HG03439 (cell line): ENCODE measurements at regions not wholly inside any gene's neighbourhood (a gene's known extent, or its start where the extent isn't known, plus 50 kb on each side); places are given as distances from the start of the nearest gene placed in this dataset.

ENCODE experiments used
- ATAC-seq: cut with Tn5 transposase; IDR thresholded peaks from one replicate; pipeline ENCODE4 v1.9.1; 2021; ENCODE audit warnings: mild to moderate bottlenecking, moderate library complexity; ENCODE audit not compliant: unreplicated experiment

DNA sequence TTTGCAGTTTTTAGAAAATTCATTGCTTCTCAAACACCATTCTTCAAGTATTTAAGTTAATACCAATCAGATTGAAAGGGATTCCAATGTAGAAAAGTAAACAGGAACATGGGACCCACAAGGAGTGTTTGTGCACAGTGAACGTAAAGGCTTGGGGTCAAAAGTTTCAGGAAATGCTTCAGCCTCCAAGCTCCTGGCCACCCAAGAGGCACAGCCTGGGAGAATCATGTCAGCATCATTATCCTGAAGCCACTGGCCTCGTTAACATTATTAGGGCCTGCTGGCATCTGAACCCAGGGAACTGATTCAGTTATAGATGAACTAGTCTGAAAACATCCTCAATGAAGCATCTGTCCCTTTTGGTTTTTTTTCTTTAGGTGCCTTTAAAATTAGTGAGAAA is 122.9 kb downstream of the NXNL2 start:
- ATAC-seq: no peak

DNA sequence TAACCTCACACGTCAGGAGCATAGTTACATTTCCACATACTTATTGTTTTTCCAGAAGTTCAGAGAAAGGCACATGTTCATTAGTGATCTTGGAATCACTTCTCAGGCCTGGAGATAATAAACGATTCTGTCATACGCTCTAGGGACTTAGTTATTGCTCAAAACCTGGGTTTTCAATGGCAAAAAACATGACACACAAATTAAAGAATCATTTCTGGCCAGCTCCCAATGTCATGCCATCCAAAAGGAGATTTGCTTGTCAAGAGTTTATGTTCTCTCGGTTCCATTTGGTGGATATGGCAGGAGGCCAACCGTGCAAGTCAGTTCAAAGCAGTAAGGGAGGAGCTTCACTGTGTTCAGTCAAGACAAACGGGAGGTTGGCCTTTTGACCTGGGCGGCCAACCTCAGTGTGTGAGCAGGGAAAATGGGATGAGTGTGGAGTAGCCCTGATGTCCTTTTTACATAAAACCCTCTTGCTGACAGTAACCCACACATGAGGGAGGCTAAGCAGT is 123.4 kb downstream of the NXNL2 start:
- ATAC-seq: no peak

GRCh38 chr9:88659126-88659525 is 124.1 kb downstream of the NXNL2 start:
- no peak for ATAC-seq

DNA sequence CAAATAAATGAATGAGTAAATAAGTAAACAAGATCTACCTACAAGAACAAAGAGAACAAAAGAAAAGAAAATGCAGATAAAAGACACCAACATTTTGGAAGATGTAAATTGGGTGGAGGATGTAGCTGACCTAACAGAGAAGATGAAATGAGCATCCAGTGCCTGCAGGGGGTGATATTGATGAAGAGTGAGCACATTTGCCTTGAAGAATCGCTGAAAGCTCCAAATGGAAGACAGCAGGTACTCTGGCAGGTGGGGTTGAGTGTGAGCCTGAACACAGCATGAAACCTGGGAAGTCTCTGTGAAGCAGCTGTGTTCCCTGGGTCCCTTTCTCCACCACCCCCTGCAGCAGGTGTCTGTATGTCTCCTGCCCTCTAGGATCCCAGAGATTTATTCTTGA is 125.6 kb downstream of the NXNL2 start:
- no peak for ATAC-seq

- no peak for ATAC-seq
These were observed 126.8 kb downstream of the NXNL2 start for GRCh38 chr9:88661759-88662158.

DNA sequence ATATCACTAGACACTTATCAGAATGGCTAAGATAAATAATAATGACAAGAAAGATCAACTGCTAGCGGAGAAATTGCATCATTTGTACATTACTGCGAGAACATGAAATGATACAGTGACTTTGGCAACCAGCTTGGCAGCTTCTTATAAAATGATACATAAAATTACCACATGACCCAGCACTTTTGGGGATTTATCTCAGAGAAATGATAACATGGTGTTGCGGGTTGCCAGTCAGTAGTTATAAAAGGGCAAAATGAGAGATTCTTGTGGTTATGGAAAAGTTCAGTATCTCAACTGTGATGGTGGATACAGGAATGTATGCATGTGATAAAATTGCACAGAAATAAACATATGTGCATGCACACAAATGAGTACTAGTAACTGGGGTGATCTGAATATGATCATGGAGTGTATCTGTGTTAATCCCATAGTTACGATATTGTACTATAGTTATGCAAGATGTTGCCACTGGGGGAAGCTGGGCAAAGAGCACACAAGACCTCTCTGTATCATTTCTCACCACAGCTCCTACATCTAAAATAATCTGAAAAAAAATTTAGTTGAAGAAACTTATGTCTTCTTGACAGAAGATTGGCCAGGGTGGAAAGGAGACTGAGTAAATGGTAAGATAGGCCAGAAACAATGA is 128.9 kb downstream of the NXNL2 start:
- no peak for ATAC-seq

- ATAC-seq: no peak
These were observed 129.8 kb downstream of the NXNL2 start for GRCh38 chr9:88664773-88665172.

DNA sequence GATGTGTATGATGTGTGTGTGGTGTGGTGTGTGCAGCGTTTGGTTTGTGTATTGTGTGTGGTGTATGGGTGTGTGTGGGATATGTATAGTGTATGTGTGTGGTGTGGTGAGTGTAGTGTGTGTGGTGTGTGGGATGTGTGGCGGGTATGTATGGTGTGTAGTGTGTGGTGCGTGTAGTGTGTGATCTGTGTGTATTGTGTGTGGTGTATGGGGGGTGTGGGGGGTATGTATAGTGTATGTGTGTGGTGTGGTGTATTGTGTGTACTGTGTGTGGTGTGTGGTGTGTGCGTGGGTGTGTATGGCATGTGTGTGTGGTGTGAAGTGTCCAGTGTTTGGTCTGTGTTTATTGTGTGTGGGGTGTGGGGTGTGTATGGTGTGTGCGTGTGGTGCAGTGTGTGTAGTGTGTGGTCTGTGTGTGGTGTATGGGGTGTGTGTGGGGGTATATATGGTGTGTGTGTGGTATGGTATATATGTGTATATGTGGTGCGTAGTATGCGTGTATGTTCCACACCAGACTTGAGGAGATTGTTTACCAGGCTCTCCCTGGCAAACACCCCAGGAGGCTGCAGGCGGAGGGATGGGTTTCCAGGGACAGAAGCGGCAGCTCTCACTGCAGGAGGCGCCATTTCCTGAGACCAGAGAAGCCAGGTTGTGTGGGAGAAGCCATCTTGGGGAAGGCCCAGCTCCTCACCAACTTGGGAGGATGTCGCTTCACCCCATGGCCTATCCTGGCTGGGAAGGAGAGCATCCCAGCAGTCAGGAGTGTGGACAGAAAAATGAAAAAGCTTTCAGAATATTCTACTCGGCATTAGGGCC is 138.1 kb downstream of the NXNL2 start:
- ATAC-seq: no peak

- no peak for ATAC-seq
These were observed 138.9 kb downstream of the NXNL2 start for GRCh38 chr9:88673886-88674285.

DNA sequence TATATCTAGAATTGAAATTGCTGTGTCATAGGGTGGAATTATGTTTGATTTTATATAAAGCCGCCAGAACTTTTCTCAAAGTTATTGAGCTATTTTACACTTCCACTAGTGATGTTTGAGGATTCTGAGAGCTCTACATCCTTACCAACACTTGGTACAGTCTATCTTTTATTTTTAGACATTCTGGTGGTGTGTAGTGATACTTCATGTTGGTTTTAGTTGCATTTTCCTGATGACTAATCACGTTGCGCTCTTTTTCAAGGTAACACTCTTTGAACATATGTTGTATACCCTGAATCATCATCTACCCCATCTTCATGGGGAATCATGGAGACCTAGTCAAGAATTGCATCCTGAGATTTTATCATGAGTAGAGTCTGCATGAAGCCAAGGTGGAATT is 141.7 kb downstream of the NXNL2 start:
- no peak for ATAC-seq

GRCh38 chr9:88678008-88678407 is 143.0 kb downstream of the NXNL2 start:
- ATAC-seq: no peak

DNA sequence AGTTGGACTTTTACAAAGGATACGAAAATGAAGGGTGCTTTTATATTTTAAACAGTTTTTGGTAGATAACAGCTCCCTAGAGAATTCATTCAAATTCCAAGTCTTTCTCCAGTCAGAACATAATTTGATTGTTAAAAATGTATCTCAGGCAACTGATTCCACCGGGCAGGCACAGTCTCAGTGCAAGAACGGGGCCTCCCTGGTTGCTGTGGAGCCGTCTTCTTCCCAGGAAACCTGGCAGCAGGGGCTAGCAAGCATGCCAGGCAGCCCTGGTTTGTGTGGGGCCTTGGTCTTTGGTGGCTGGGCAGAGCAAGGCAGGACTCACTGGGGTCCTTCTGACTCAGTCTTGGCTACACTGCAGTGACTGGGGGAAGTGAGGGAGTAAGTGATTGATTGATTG is 143.5 kb downstream of the NXNL2 start:
- ATAC-seq: no peak

- ATAC-seq: no peak
These were observed 145.1 kb downstream of the NXNL2 start for GRCh38 chr9:88680041-88680440.

GRCh38 chr9:88680505-88681160 is 145.7 kb downstream of the NXNL2 start:
- no peak for ATAC-seq

GRCh38 chr9:88681434-88681833 is 146.5 kb downstream of the NXNL2 start:
- ATAC-seq: no peak

GRCh38 chr9:88682431-88682831 is 147.5 kb downstream of the NXNL2 start:
- no peak for ATAC-seq

GRCh38 chr9:88684046-88684445 is 149.1 kb downstream of the NXNL2 start:
- no peak for ATAC-seq

DNA sequence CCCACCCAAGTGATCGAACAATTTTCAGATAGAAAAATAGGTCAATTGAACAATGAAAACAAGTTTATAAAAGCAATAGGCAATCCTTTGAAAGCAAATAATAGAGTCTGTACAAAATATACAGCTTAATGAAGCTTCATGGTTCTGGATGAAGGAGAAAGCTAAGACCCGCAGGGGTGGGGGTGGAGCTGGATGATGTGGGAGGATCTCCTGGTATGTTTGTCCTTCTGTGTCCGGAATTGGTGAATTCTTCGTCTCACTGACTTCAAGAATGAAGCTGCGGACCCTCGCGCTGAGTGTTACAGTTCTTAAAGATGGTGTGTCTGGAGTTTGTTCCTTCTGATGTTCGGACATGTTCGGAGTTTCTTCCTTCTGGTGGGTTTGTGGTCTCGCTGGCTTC is 149.9 kb downstream of the NXNL2 start:
- no peak for ATAC-seq

DNA sequence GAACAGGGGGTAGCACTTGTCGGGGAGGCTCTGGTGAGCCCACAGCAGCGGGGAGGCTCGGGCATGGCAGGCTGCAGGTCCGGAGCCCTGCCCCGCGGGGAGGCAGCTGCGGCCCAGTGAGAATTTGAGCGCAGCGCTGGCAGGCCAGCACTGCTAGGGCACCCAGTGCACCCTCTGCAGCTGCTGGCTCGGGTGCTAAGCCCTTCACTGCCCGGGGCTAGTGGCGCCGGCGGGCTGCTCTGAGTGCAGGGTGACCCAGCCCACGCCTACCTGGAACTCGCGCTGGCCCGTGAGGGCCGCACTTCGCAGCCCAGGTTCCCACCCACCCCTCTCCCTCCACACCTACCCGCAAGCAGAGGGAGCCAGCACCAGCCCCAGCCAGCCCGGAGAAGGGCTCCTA is 151.0 kb downstream of the NXNL2 start:
- no peak for ATAC-seq

- no peak for ATAC-seq
These were observed 154.7 kb downstream of the NXNL2 start for GRCh38 chr9:88689509-88690298.

GRCh38 chr9:88690628-88691027 is 155.7 kb downstream of the NXNL2 start:
- ATAC-seq: no peak
